ENCODE measurements at regions not wholly inside any gene's neighbourhood (a gene's known extent, or its start where the extent isn't known, plus 50 kb on each side); places are given as distances from the start of the nearest gene placed in this dataset.

DNA sequence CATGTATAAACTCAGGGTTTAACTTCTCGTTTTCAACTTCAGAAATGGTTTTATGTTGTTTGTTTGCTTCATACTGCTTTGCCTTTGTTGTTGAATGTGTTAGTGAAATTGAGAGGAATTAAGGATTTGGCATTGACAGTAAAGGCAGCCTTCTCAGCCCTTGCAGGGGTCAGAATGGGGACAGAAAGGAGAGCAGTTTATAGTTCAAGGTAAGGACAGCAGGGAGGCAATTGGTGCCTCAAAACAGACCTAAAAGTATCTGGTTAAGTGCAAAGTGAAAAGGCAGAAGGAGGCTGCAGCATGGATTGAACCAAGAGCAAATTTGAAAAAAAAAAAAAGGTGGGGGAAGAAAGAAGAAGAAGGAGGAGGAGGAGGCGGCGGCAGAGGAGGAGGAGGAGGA lies 835.0 kb upstream of the ADGRL3 start:
- TF ChIP-seq ZSCAN29 (CRISPR knock-in tag; conservative IDR thresholded peaks at IDR 0.05) (no peak), ATF3 (CRISPR knock-in tag; IDR thresholded peaks at IDR 0.05) (no peak), RXRA (CRISPR knock-in tag; IDR thresholded peaks at IDR 0.05) (no peak), CTCF (CRISPR knock-in tag; IDR thresholded peaks at IDR 0.05) (no peak), ETV6 (CRISPR knock-in tag; conservative IDR thresholded peaks at IDR 0.05) (no peak), CHD2 (IDR thresholded peaks at IDR 0.05; ENCODE audit: low read depth, low read length) (no peak), SUZ12 (IDR thresholded peaks at IDR 0.05; ENCODE audit: low read depth, low read length) (no peak), ZNF564 (CRISPR knock-in tag; IDR thresholded peaks at IDR 0.05) (no peak), RBM39 (IDR thresholded peaks at IDR 0.05; ENCODE audit: low read depth, low read length, poor library complexity, severe bottlenecking) (no peak), ZNF292 (CRISPR knock-in tag; IDR thresholded peaks at IDR 0.05; ENCODE audit: borderline replicate concordance, low read depth) (no peak), POLR2A (IDR thresholded peaks at IDR 0.05; ENCODE audit: insufficient read depth in 1 of 2, low read depth in 2 of 2, low read length in 2 of 2) (no peak), REL (CRISPR knock-in tag; conservative IDR thresholded peaks at IDR 0.05) (no peak)
- TF ChIP-seq, protein P1, sequence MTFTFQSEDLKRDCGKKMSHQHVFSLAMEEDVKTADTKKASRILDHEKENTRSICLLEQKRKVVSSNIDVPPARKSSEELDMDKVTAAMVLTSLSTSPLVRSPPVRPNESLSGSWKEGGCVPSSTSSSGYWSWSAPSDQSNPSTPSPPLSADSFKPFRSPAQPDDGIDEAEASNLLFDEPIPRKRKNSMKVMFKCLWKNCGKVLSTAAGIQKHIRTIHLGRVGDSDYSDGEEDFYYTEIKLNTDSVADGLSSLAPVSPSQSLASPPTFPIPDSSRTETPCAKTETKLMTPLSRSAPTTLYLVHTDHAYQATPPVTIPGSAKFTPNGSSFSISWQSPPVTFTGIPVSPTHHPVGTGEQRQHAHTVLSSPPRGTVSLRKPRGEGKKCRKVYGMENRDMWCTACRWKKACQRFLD (CRISPR knock-in tag; IDR thresholded peaks at IDR 0.05; ENCODE audit: borderline replicate concordance): no peak
